HepG2 (cell line): ENCODE measurements at regions not wholly inside any gene's neighbourhood (a gene's known extent, or its start where the extent isn't known, plus 50 kb on each side); places are given as distances from the start of the nearest gene placed in this dataset.

ENCODE experiments used
- ATAC-seq: fragments of 200-7000 bp; cut with Tn5 transposase; 3 replicates; pipeline ENCODE4 v1.9.1; 2020; ENCODE audit warnings: mild to moderate bottlenecking, moderate library complexity
- BruUV-seq: library from RNA; stranded (reverse); fragments of 400-500 nt; replicated peaks from 2 replicates; lab custom pipeline; 2021; lab: Mats Ljungman, UMichigan
- CTCF ChIA-PET: fragments of 300-600 bp; formaldehyde crosslinking; extraction: SDS; loops from one replicate; lab custom pipeline; 2021; ENCODE audit warnings: low total read pairs, inconsistent platforms, low intra/inter-chr PET ratio; lab: Yijun Ruan, JAX
- POLR2A ChIA-PET: fragments of 350-600 bp; sonication (Branson Sonifier 250); formaldehyde crosslinking; loops from one replicate; lab custom pipeline; 2020; ENCODE audit warnings: antibody characterized with exemption, inconsistent platforms; lab: Yijun Ruan, JAX
- DNase-seq: peaks from one replicate; pipeline ENCODE4 v3.0.0-alpha.2; 2015; ENCODE audit warnings: low spot score
- FAIRE-seq: peaks from 3 replicates; lab custom pipeline; 2011; peaks lifted over from hg19 to GRCh38; lab: Jason Lieb, UNC
- H2AFZ ChIP-seq: one replicate; pipeline ENCODE4 v1.6.1; 2011; ENCODE audit warnings: low read length, inconsistent platforms
- H3K27ac ChIP-seq: fragments of 300-600 bp; 3 replicates; pipeline ENCODE4 v1.8.0; 2011; ENCODE audit warnings: mixed run types, mild to moderate bottlenecking, mixed read lengths, low read length, inconsistent platforms; ENCODE audit not compliant: insufficient read depth; ENCODE audit errors: extremely low read length
- H3K27me3 ChIP-seq, 2 experiments: fragments of 200-600 bp in 1 of 2; 2 replicates in 1 of 2; 3 replicates in 1 of 2; pipeline versions ENCODE4 v1.6.0 to v1.8.0; 2011; ENCODE audit warnings: low read length in 2 of 2, mild to moderate bottlenecking in 2 of 2, moderate library complexity in 2 of 2, inconsistent platforms in 1 of 2; ENCODE audit not compliant: insufficient read depth in 2 of 2, control insufficient read depth in 1 of 2
- H3K36me3 ChIP-seq, 2 experiments: fragments of 200-600 bp in 1 of 2; replicated peaks in 1 of 2; 2 replicates in 1 of 2; 3 replicates in 1 of 2; pipeline versions ENCODE4 v1.5.1 to v1.8.0; 2011; ENCODE audit warnings: low read length in 2 of 2, inconsistent platforms in 1 of 2; ENCODE audit not compliant: insufficient read depth in 2 of 2, control insufficient read depth in 1 of 2
- H3K4me1 ChIP-seq: 2 replicates; pipeline ENCODE4 v1.5.1; 2012; ENCODE audit warnings: low read length, inconsistent platforms; ENCODE audit not compliant: insufficient read depth
- H3K4me2 ChIP-seq: 2 replicates; pipeline ENCODE4 v1.6.0; 2011; ENCODE audit warnings: low read depth, low read length, inconsistent platforms
- H3K4me3 ChIP-seq, 3 experiments: fragments of 200-600 bp in 1 of 3; sonication (generic), shearing (Covaris generic) in 1 of 3; replicated peaks in 1 of 3; 2 replicates each; pipeline ENCODE4 v1.5.1; 2011 to 2016; ENCODE audit warnings: low read length in 3 of 3, inconsistent platforms in 2 of 3, low read depth in 2 of 3, mild to moderate bottlenecking in 2 of 3, control low read depth in 1 of 3, mixed read lengths in 1 of 3; ENCODE audit not compliant: insufficient read depth in 1 of 3
- H3K79me2 ChIP-seq: one replicate; pipeline ENCODE4 v1.6.1; 2011; ENCODE audit warnings: low read length, inconsistent platforms; ENCODE audit not compliant: insufficient read depth
- H3K9ac ChIP-seq: 2 replicates; pipeline ENCODE4 v1.6.0; 2011; ENCODE audit warnings: mild to moderate bottlenecking, low read depth, low read length, inconsistent platforms; ENCODE audit not compliant: insufficient read depth
- H3K9me3 ChIP-seq: 2 replicates; pipeline ENCODE4 v1.5.1; 2012; ENCODE audit warnings: mild to moderate bottlenecking, low read length
- H4K20me1 ChIP-seq: 2 replicates; pipeline ENCODE4 v1.6.0; 2011; ENCODE audit warnings: inconsistent platforms, mild to moderate bottlenecking, low read length, moderate library complexity; ENCODE audit not compliant: insufficient read depth
- HNF4G ChIP-seq, 2 experiments: sonication (generic) in 1 of 2; formaldehyde crosslinking in 1 of 2; IDR thresholded peaks; 2 replicates each; pipeline versions ENCODE4 v1.4.0 to v1.6.1; 2011 to 2020; ENCODE audit warnings: borderline replicate concordance in 2 of 2, low read depth in 2 of 2, mild to moderate bottlenecking in 2 of 2, low read length in 1 of 2, missing genetic modification reagents in 1 of 2, moderate library complexity in 1 of 2
- IKZF4 ChIP-seq: sonication (generic); formaldehyde crosslinking; IDR thresholded peaks from 2 replicates; pipeline ENCODE4 v1.5.1; 2020; ENCODE audit warnings: borderline replicate concordance, mild to moderate bottlenecking, low read depth, missing genetic modification reagents; ENCODE audit errors: not compliant biosample characterization
- MEF2D ChIP-seq: sonication (generic); formaldehyde crosslinking; IDR thresholded peaks from 2 replicates; pipeline ENCODE4 v1.5.1; 2020; ENCODE audit warnings: mild to moderate bottlenecking, missing genetic modification reagents
- MIER3 ChIP-seq: IDR thresholded peaks from 2 replicates; pipeline ENCODE4 v1.6.1; 2016; ENCODE audit warnings: missing compliant biosample characterization, borderline replicate concordance
- RFX3 ChIP-seq: IDR thresholded peaks from 2 replicates; pipeline ENCODE4 v1.6.1; 2016; ENCODE audit warnings: missing biosample characterization, missing genetic modification reagents
- RFXAP ChIP-seq: sonication (generic); formaldehyde crosslinking; IDR thresholded peaks from 2 replicates; pipeline ENCODE4 v1.4.0; 2020; ENCODE audit warnings: missing genetic modification reagents, borderline replicate concordance
- TOE1 ChIP-seq: sonication (generic); formaldehyde crosslinking; IDR thresholded peaks from 2 replicates; pipeline ENCODE4 v1.4.0; 2020; ENCODE audit warnings: mild to moderate bottlenecking, missing genetic modification reagents
- ZMYM3 ChIP-seq: sonication (generic); formaldehyde crosslinking; IDR thresholded peaks from 2 replicates; pipeline ENCODE4 v1.5.1; 2020; ENCODE audit warnings: mild to moderate bottlenecking, missing genetic modification reagents
- ZNF335 ChIP-seq: sonication (generic); formaldehyde crosslinking; IDR thresholded peaks from 2 replicates; pipeline ENCODE4 v1.4.0; 2020; ENCODE audit warnings: missing genetic modification reagents
- ZNF44 ChIP-seq: sonication (generic); formaldehyde crosslinking; IDR thresholded peaks from 2 replicates; pipeline ENCODE4 v1.5.1; 2020; ENCODE audit warnings: mild to moderate bottlenecking, missing genetic modification reagents
- ZNF562 ChIP-seq: sonication (generic); formaldehyde crosslinking; IDR thresholded peaks from 2 replicates; pipeline ENCODE4 v1.8.0; 2022; ENCODE audit warnings: missing genetic modification reagents, borderline replicate concordance
- WGBS: methylation state at CpG from one replicate; pipeline ENCODE4 v1.1.6; 2017; ENCODE audit warnings: low lambda C conversion rate; 5-methylcytosine and 5-hydroxymethylcytosine counted together
- in situ Hi-C: cut with HindIII; loops from 2 replicates; pipeline ENCODE4 v1.10.0; 2017; ENCODE audit warnings: low pct_unique_long_range_greater_than_20kb; ENCODE audit not compliant: extremely low pct_ligation_motif_present
- intact Hi-C: fragments of 100-400 bp; cut with micrococcal nuclease; formaldehyde crosslinking; loops from one replicate; pipeline ENCODE4 v1.10.0; 2022; ENCODE audit not compliant: unreplicated experiment
- TF ChIP-seq, protein P1 (sequence below), 2 experiments: fragments of 450-650 bp in 1 of 2; sonication (generic) in 1 of 2; formaldehyde crosslinking; IDR thresholded peaks; 2 replicates each; pipeline versions ENCODE4 v1.5.0 to v1.8.0; 2020 to 2022; ENCODE audit warnings: mild to moderate bottlenecking in 1 of 2, missing genetic modification reagents in 1 of 2
- TF ChIP-seq, protein P2 (sequence below): sonication (generic); formaldehyde crosslinking; IDR thresholded peaks from 2 replicates; pipeline ENCODE4 v1.4.0; 2020; ENCODE audit warnings: missing genetic modification reagents
- TF ChIP-seq, protein P3 (sequence below): sonication (generic); formaldehyde crosslinking; IDR thresholded peaks from 2 replicates; pipeline ENCODE4 v1.4.0; 2020; ENCODE audit warnings: missing genetic modification reagents, mild to moderate bottlenecking, borderline replicate concordance
- TF ChIP-seq, protein P4 (sequence below): sonication (generic); formaldehyde crosslinking; IDR thresholded peaks from 2 replicates; pipeline ENCODE4 v1.4.0; 2020; ENCODE audit warnings: missing genetic modification reagents; ENCODE audit errors: not compliant biosample characterization

DNA sequence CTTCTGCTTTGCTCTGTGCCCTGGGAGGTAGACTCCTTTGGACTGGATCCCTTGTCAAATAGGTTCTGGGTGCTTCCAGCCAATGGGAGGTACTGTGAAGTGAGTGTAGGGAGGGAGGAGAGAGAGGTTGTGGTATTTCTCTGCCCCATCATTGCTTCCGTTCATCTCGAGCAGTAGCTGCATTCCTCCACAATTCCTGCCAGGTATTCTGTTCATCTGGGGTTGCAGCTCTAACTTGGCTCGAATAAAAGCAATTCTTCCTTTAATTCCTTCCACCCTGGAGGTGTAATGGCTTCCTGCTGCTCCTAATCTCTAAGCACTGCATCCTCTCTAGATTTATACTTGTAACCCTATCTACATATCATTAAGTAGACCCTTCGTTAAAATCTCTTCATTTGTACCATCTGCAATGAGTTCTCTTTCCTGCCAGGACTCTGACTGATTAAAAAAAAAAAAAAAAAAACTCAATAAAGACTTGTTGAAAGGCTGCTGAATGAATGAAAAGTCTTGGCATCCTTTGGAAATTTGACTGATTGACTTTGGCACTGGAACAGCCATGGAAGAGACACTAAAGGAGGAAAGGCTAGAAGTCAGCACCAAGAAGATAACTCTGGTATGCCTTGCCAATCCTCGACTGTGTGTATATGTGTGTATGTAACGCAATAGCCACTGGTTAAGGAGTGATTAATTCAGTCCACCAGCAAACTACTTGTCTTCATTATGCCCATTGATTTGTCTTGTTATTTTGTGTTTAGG, 616.9 kb upstream of the SOX9 start:
- no peaks in the 10 kb centered on the region for H3K9me3 ChIP-seq
- ATAC-seq = no peak
- TF ChIP-seq IKZF4 (no peak), MIER3 (no peak), ZNF335 (no peak), RFXAP (CRISPR knock-in tag) (no peak), TOE1 (CRISPR knock-in tag) (no peak), ZNF562 (CRISPR knock-in tag) (no peak), ZNF44 (CRISPR knock-in tag) (no peak), ZMYM3 (CRISPR knock-in tag) (no peak), HNF4G (IDR thresholded peaks at IDR 0.05; ENCODE audit: borderline replicate concordance, low read depth, low read length) (no peak), HNF4G (CRISPR knock-in tag; IDR thresholded peaks at IDR 0.05; ENCODE audit: borderline replicate concordance, low read depth) (no peak), MEF2D (CRISPR knock-in tag) (no peak), RFX3 (no peak)
- TF ChIP-seq, protein P1, sequence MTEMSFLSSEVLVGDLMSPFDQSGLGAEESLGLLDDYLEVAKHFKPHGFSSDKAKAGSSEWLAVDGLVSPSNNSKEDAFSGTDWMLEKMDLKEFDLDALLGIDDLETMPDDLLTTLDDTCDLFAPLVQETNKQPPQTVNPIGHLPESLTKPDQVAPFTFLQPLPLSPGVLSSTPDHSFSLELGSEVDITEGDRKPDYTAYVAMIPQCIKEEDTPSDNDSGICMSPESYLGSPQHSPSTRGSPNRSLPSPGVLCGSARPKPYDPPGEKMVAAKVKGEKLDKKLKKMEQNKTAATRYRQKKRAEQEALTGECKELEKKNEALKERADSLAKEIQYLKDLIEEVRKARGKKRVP (CRISPR knock-in tag; IDR thresholded peaks at IDR 0.05) = no peak
- TF ChIP-seq, protein P2, sequence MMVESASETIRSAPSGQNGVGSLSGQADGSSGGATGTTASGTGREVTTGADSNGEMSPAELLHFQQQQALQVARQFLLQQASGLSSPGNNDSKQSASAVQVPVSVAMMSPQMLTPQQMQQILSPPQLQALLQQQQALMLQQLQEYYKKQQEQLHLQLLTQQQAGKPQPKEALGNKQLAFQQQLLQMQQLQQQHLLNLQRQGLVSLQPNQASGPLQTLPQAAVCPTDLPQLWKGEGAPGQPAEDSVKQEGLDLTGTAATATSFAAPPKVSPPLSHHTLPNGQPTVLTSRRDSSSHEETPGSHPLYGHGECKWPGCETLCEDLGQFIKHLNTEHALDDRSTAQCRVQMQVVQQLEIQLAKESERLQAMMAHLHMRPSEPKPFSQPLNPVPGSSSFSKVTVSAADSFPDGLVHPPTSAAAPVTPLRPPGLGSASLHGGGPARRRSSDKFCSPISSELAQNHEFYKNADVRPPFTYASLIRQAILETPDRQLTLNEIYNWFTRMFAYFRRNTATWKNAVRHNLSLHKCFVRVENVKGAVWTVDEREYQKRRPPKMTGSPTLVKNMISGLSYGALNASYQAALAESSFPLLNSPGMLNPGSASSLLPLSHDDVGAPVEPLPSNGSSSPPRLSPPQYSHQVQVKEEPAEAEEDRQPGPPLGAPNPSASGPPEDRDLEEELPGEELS (CRISPR knock-in tag) = no peak
- TF ChIP-seq, protein P3, sequence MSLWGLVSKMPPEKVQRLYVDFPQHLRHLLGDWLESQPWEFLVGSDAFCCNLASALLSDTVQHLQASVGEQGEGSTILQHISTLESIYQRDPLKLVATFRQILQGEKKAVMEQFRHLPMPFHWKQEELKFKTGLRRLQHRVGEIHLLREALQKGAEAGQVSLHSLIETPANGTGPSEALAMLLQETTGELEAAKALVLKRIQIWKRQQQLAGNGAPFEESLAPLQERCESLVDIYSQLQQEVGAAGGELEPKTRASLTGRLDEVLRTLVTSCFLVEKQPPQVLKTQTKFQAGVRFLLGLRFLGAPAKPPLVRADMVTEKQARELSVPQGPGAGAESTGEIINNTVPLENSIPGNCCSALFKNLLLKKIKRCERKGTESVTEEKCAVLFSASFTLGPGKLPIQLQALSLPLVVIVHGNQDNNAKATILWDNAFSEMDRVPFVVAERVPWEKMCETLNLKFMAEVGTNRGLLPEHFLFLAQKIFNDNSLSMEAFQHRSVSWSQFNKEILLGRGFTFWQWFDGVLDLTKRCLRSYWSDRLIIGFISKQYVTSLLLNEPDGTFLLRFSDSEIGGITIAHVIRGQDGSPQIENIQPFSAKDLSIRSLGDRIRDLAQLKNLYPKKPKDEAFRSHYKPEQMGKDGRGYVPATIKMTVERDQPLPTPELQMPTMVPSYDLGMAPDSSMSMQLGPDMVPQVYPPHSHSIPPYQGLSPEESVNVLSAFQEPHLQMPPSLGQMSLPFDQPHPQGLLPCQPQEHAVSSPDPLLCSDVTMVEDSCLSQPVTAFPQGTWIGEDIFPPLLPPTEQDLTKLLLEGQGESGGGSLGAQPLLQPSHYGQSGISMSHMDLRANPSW (CRISPR knock-in tag) = no peak
- TF ChIP-seq, protein P4, sequence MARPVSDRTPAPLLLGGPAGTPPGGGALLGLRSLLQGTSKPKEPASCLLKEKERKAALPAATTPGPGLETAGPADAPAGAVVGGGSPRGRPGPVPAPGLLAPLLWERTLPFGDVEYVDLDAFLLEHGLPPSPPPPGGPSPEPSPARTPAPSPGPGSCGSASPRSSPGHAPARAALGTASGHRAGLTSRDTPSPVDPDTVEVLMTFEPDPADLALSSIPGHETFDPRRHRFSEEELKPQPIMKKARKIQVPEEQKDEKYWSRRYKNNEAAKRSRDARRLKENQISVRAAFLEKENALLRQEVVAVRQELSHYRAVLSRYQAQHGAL = no peak
- TF ChIP-seq, all 625 proteins: peak for 0
- ChIA-PET POLR2A (no interaction called here), CTCF (no interaction called here)
- H3K79me2 ChIP-seq = no peaks in the 10 kb centered on the region
- H3K27ac ChIP-seq = no peak overlapping the region
- no peaks in the 10 kb centered on the region for H3K4me1 ChIP-seq
- intact Hi-C loops = no loop called here
- in situ Hi-C loops = no loop called here
- H3K9ac ChIP-seq = no peak overlapping the region
- no peak for FAIRE-seq
- DNase-seq = no peak
- H4K20me1 ChIP-seq = no peaks in the 10 kb centered on the region
- no peaks in the 10 kb centered on the region for H3K36me3 ChIP-seq
- no peak overlapping the region for H3K4me3 ChIP-seq
- no peak overlapping the region for H3K4me2 ChIP-seq
- no peak overlapping the region for H2AFZ ChIP-seq
- BruUV-seq = no TSS peak
- WGBS = 1% methylated on average over 6 of the region's 6 CpGs
- no peaks in the 10 kb centered on the region for H3K27me3 ChIP-seq
